H1 (cell line): ENCODE measurements at regions not wholly inside any gene's neighbourhood (a gene's known extent, or its start where the extent isn't known, plus 50 kb on each side); places are given as distances from the start of the nearest gene placed in this dataset.

Experiments used
- CHD2 ChIP-seq: IDR thresholded peaks from 2 replicates; pipeline ENCODE4 v1.6.1; 2012; ENCODE audit warnings: low read length, improper control_type of control experiment
- EGR1 ChIP-seq: IDR thresholded peaks from 2 replicates; pipeline ENCODE4 v1.6.1; 2011; ENCODE audit warnings: low read depth, low read length, borderline replicate concordance
- EP300 ChIP-seq, 2 experiments: IDR thresholded peaks; 1 replicate in 1 of 2; 2 replicates in 1 of 2; pipeline ENCODE4 v1.6.1; 2011 to 2012; ENCODE audit warnings: low read depth in 2 of 2, low read length in 2 of 2, mild to moderate bottlenecking in 2 of 2, borderline replicate concordance in 1 of 2, inconsistent platforms in 1 of 2, moderate library complexity in 1 of 2
- NANOG ChIP-seq: IDR thresholded peaks from 2 replicates; pipeline ENCODE4 v1.6.1; 2011; ENCODE audit warnings: low read length, low read depth, mild to moderate bottlenecking, inconsistent platforms; ENCODE audit not compliant: insufficient read depth, poor library complexity, severe bottlenecking
- POLR2AphosphoS5 ChIP-seq: IDR thresholded peaks from 2 replicates; pipeline ENCODE4 v1.6.1; 2011; ENCODE audit warnings: low read depth, low read length
- RNF2 ChIP-seq: fragments of 200-900, 300-1000 bp; sonication (generic); IDR thresholded peaks from 2 replicates; pipeline ENCODE4 v1.7.1; 2016; ENCODE audit warnings: borderline replicate concordance, low read depth, mild to moderate bottlenecking, antibody characterized with exemption, low read length; ENCODE audit not compliant: poor library complexity, severe bottlenecking; ENCODE audit errors: missing control alignments
- SIN3A ChIP-seq, 2 experiments: IDR thresholded peaks in 1 of 2; conservative IDR thresholded peaks in 1 of 2; 2 replicates each; pipeline ENCODE4 v1.6.1; 2011 to 2012; ENCODE audit warnings: low read length in 2 of 2, improper control_type of control experiment in 1 of 2, low read depth in 1 of 2, mild to moderate bottlenecking in 1 of 2
- SP4 ChIP-seq: IDR thresholded peaks from 2 replicates; pipeline ENCODE4 v1.6.1; 2012; ENCODE audit warnings: low read length, inconsistent platforms
- TF ChIP-seq, protein P1 (sequence below), 3 experiments: IDR thresholded peaks; 1 replicate in 2 of 3; 2 replicates in 1 of 3; pipeline versions ENCODE4 v1.5.1 to v1.6.1; 2011; ENCODE audit warnings: low read length in 3 of 3, mild to moderate bottlenecking in 3 of 3, inconsistent platforms in 2 of 3, low read depth in 1 of 3, moderate library complexity in 1 of 3; ENCODE audit not compliant: insufficient read depth in 1 of 3; ENCODE audit errors: control extremely low read depth in 1 of 3

DNA sequence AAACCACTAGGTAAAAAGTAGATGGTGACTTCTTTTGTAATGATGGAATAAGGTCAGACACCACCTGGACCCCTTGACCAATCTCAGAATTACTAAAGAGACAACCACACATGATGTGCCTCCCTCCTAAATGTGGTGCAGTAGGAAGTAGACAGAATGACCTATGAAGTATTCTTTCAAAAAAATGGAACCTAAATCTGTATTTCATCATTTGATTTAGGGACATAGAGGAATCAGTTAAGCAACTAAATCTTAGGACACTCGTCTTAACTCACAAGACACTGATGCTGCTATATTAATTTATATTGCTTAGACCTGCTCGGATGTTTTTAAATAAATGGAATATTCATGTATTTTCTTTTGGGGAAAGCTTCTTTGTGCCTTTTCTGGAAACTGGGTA, 80.9 kb upstream of the IRF2BP2 start:
- TF ChIP-seq SIN3A (conservative IDR thresholded peaks at IDR 0.05 in 1 of 2, IDR thresholded peaks at IDR 0.05 in 1 of 2; ENCODE audit: low read depth in 1 of 2, low read length in 2 of 2), result no peak
- no peak for TF ChIP-seq CHD2
- TF ChIP-seq SP4, result no peak
- TF ChIP-seq POLR2AphosphoS5, result no peak
- TF ChIP-seq, protein P1, sequence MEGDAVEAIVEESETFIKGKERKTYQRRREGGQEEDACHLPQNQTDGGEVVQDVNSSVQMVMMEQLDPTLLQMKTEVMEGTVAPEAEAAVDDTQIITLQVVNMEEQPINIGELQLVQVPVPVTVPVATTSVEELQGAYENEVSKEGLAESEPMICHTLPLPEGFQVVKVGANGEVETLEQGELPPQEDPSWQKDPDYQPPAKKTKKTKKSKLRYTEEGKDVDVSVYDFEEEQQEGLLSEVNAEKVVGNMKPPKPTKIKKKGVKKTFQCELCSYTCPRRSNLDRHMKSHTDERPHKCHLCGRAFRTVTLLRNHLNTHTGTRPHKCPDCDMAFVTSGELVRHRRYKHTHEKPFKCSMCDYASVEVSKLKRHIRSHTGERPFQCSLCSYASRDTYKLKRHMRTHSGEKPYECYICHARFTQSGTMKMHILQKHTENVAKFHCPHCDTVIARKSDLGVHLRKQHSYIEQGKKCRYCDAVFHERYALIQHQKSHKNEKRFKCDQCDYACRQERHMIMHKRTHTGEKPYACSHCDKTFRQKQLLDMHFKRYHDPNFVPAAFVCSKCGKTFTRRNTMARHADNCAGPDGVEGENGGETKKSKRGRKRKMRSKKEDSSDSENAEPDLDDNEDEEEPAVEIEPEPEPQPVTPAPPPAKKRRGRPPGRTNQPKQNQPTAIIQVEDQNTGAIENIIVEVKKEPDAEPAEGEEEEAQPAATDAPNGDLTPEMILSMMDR (IDR thresholded peaks at IDR 0.05; ENCODE audit: control extremely low read depth in 1 of 3, insufficient read depth in 1 of 3, low read depth in 1 of 3, low read length in 3 of 3), result no peak
- TF ChIP-seq NANOG, result no peak
- TF ChIP-seq RNF2, result no peak
- TF ChIP-seq EP300 (IDR thresholded peaks at IDR 0.05; ENCODE audit: borderline replicate concordance in 1 of 2, low read depth in 2 of 2, low read length in 2 of 2), result no peak
- TF ChIP-seq EGR1, result no peak
